NT2/D1 (cell line): ENCODE measurements at regions not wholly inside any gene's neighbourhood (a gene's known extent, or its start where the extent isn't known, plus 50 kb on each side); places are given as distances from the start of the nearest gene placed in this dataset.
"Not testable (repeated sequence)": the region's sequence is repeated elsewhere in the genome, so short reads cannot be mapped to it uniquely, and the experiment has no call there.

Experiments used
- DNase-seq: peaks from one replicate; pipeline ENCODE4 v3.0.0-alpha.2; 2011; ENCODE audit warnings: low read depth, low spot score
- H3K27me3 ChIP-seq: 2 replicates; pipeline ENCODE4 v1.6.0; 2011; ENCODE audit warnings: mild to moderate bottlenecking; ENCODE audit not compliant: insufficient read length, insufficient read depth
- H3K36me3 ChIP-seq: 2 replicates; pipeline ENCODE4 v1.6.1; 2011; ENCODE audit warnings: mild to moderate bottlenecking, low read length, mixed read lengths; ENCODE audit not compliant: insufficient read depth, insufficient read length
- H3K4me1 ChIP-seq: 2 replicates; pipeline ENCODE4 v1.5.1; 2011; ENCODE audit not compliant: insufficient read depth, insufficient read length
- H3K4me3 ChIP-seq: 2 replicates; pipeline ENCODE4 v1.5.1; 2011; ENCODE audit warnings: low read depth; ENCODE audit not compliant: insufficient read length
- H3K9ac ChIP-seq: 2 replicates; pipeline ENCODE4 v1.6.0; 2011; ENCODE audit warnings: low read depth; ENCODE audit not compliant: insufficient read length
- H3K9me3 ChIP-seq: 2 replicates; pipeline ENCODE4 v1.5.1; 2011; ENCODE audit warnings: mild to moderate bottlenecking, low read length; ENCODE audit not compliant: insufficient read depth
- SUZ12 ChIP-seq: IDR thresholded peaks from 2 replicates; pipeline ENCODE4 v1.6.1; 2011; ENCODE audit not compliant: insufficient read length, insufficient read depth; ENCODE audit errors: extremely low read depth
- YY1 ChIP-seq: IDR thresholded peaks from 2 replicates; pipeline ENCODE4 v1.6.1; 2011; ENCODE audit not compliant: insufficient read length, insufficient read depth
- ZNF274 ChIP-seq: IDR thresholded peaks from 2 replicates; pipeline ENCODE4 v1.6.1; 2011; ENCODE audit warnings: mild to moderate bottlenecking, low read depth, low read length

DNA sequence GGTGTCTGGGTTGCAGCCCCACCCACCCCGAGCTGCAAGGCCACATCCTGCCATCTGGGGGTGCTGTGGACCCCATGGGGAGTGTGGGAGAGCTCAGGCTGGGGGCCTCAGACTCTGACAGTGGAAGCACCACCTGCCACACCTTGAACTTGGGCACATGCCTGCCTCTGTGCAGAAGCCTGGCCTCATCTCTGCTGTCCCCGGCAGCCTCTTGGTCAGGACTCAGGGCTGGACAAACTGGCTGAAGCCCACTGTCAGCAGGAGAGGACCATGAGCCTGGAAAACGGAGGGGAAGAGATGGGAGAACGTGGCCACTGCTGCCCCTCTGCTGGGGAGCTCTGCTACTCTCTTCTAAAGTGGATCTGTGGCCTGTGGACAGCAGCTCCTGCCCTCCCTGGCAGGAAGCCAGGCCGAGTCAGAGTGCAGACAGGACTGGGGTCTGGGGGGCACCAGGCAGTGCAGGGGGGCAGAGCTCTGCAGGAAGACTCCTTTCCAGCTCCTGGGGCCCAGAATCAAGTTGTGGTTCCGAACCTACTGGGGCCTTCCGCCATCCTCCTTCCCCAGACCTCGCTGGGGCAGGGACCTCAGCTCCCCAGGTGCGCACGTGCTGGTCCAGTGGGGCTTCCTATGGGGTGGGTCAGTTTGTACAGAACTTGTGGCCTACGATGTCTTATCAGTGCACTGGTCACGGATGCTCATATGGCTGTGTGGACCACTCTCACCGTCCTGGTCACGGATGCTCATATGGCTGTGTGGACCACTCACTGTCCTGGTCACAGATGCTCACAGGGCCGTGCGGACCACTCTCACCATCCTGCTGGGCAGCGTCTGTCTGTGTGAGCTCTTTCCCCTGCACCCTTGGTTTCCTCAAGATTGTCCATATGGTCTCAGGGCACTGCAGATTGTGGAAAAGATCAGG lies 207.7 kb downstream of the LAT start:
- no peak for DNase-seq
- Histone ChIP-seq H3K9ac (peak overlapping the region; percentile 42), H3K27me3 (no peaks in the 10 kb centered on the region), H3K4me1 (peaks cover 10% of the 10 kb centered on the region), H3K4me3 (no peak overlapping the region), H3K36me3 (no peaks in the 10 kb centered on the region), H3K9me3 (no peaks in the 10 kb centered on the region)
- TF ChIP-seq YY1: no peak
- TF ChIP-seq SUZ12: no peak
- no peak for TF ChIP-seq ZNF274

DNA sequence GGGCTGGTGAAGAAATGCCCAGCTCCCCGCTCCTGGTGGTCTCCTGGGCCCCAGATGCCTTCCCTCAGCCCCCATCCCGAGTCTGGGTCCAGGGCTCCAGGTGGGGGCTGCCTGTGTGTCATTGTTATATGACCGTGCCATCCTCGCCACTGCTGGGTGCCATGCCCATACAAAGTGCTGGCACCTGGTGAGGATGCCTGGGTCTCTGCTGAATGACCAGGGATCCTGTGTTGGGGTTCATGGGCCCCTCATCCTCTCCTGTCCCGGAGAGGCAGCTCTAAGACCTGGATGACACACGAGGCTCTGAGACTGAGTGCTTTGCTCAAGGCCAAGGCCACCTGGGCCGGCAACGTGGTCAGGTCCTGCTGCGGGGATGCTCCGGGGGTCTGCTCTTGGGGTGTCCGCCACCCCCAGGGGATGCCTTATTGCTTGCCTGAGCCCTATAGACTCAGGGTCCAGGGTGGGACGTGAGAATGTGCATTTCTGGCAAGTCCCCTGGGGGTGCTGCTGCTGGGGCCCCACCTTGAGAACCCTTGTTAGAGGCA lies 206.9 kb downstream of the LAT start:
- H3K4me1 ChIP-seq: peaks cover 11% of the 10 kb centered on the region
- not testable (repeated sequence) for H3K27me3 ChIP-seq, H3K36me3 ChIP-seq, DNase-seq, H3K4me3 ChIP-seq, H3K9ac ChIP-seq, H3K9me3 ChIP-seq

DNA sequence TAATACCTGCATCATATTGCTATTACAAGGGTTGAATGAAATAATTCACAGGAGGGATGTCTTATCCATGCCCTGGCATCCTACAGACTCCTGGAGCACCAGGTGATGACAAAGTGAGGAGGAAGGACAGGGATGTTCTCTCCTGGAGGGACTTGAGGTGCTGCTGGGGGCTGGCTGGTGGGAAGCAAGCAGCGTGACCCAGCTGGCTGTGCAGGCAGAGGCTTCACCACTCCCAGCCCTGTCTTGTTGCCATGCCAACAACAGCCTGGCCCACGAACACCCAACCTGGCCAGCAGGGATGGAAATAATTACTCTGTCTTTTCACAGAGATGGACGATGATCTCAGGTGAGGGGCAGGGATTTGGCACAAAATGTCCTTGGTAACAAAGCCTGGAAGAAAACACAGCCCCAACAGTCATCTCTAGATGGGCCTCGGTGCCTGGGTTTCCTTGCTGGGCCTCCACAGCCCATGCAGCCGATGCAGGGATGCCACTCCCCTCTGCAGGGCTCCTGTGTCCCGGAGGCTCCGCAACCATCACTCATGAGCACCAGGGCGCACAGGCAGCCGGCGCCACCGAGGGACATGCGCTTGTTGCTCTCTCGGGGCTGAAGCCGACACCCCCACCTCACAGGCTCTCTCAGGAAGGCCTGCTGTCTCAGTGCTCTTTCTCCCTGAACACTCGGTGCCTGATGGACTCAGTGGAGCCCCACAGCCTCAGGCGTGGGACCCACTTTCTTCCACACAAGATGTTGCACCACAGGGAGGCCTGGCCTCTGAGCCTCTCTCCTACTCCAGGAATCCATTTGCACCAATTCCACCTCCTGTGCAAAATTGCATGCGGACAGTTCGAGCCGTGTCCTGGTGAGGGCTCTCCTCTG lies 205.9 kb downstream of the LAT start:
- H3K9ac ChIP-seq, DNase-seq, H3K4me3 ChIP-seq, H3K27me3 ChIP-seq, H3K36me3 ChIP-seq, H3K9me3 ChIP-seq: not testable (repeated sequence)
- H3K4me1 ChIP-seq: peaks cover 11% of the 10 kb centered on the region

DNA sequence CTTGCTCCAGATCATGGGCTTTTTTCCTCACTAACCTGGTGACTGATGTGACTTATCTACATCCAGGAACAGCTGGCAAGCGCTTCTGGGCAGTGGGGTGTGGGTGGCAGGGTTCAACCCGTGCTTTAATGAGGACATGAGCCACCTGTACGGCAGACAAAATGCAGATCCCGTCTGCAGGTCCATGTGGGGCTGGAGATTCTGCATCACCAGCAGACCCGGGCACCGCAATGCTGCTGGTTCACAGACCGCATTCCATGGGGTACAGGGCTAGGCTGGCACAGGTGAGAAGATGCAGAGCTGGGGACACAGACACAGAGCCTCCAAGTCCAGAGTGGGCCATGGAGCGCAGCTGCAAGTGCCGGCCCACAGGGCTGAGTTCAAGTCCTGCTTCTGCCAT lies 204.0 kb downstream of the LAT start:
- H3K36me3 ChIP-seq, H3K9ac ChIP-seq, DNase-seq, H3K4me3 ChIP-seq, H3K9me3 ChIP-seq, H3K27me3 ChIP-seq: not testable (repeated sequence)
- peaks cover 11% of the 10 kb centered on the region for H3K4me1 ChIP-seq

DNA sequence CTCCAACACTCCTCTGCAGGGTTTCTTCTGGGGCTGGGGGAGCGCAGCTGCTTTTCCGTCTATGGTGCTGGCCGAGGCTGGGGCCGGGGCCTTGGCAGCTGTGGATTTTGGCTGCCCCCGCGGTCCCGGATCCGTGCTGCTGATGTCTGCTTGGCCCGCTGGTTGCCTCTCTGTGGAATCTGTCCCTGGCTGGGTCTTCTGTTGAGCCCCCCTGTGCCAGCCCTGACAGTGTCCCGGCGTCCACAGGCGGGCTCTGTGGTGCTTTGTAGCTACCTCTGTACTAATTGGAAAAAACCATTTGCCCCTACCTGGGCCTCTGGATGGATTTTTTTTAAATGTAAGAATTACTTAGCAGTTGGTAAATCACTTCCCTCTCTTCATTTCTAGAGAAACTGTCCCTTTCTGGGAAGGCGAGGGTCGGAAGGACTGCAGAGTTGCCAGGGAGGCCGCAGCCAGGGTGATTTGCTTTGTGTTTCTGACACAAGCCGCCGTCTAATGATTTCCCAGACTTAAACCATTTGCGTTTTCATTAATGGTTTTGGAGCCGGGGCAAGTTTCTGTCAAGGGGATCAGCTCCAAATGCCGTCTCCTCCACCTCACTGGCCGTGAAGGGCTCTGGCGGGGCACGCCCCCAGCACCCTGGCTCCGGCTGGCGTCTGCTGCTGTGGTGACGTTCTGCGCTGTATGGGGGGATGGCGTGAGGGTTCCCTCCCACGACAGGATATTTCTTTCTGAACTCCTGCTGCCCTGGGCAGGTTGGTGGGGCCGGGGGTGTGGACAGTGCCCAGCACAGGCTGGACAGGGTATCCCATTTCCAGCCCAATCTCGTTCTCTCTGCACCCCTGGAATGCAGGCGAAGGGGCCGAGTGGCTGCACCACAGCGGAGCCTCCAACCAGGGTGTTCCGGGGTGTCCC lies 201.7 kb downstream of the LAT start:
- DNase-seq, H3K9me3 ChIP-seq, H3K4me1 ChIP-seq, H3K36me3 ChIP-seq, H3K27me3 ChIP-seq, H3K9ac ChIP-seq, H3K4me3 ChIP-seq: not testable (repeated sequence)

DNA sequence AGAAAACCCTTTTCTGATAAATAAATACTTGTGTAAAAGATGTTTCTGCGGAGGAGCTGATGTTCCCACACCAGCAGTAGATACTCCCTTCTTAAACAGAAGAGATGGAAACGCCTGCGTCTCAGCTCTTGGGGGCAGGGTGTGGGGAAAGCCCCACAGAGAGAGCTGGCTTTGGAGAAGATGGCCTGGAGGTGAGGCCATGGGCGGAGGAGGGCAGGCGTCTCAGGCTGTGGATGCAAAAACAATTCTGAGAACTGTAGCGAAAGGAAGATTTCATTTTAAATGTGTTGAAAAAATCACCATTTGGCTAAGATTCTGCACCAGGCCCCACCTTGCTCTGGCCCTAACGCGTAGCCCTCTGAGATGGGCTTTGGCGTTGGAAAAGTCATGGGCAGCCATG lies 201.0 kb downstream of the LAT start:
- H3K9ac ChIP-seq, H3K27me3 ChIP-seq, H3K4me1 ChIP-seq, H3K36me3 ChIP-seq, DNase-seq, H3K4me3 ChIP-seq, H3K9me3 ChIP-seq: not testable (repeated sequence)

DNA sequence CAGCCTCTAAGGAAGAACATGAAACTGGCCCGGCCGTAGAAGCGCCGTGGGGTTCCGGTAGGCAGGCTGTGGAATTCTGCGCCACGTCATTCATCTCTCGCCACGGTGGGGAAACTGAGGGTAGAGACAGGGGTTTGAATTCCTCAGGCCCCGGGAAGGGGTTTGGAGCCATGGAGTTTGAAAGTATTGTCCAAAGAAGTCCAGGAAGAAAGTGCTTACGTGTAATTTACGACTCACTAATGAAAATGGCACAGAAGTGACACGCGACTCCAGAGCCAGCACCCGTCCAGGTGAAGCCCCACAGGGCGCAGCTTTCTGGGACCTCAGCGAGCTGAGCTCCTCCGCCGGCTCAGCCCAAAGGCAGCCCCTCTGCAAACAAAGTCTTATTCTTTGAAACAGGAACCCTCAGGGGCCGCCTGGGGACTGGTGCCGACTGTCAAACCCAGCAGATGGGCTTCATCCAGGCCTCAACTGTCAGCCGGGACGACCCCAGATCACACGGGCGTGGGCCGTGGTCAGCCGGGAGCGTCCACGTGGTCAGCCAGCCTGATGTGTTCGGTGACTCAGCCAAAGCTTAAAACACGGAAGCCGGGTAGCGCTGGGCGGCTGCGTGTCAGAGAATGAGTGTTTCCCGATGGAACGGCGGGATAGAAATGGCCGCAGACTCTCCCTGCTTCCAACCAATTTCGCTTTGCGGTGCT lies 200.0 kb downstream of the LAT start:
- H3K4me3 ChIP-seq, H3K9me3 ChIP-seq, H3K9ac ChIP-seq, H3K4me1 ChIP-seq, DNase-seq, H3K36me3 ChIP-seq, H3K27me3 ChIP-seq: not testable (repeated sequence)

DNA sequence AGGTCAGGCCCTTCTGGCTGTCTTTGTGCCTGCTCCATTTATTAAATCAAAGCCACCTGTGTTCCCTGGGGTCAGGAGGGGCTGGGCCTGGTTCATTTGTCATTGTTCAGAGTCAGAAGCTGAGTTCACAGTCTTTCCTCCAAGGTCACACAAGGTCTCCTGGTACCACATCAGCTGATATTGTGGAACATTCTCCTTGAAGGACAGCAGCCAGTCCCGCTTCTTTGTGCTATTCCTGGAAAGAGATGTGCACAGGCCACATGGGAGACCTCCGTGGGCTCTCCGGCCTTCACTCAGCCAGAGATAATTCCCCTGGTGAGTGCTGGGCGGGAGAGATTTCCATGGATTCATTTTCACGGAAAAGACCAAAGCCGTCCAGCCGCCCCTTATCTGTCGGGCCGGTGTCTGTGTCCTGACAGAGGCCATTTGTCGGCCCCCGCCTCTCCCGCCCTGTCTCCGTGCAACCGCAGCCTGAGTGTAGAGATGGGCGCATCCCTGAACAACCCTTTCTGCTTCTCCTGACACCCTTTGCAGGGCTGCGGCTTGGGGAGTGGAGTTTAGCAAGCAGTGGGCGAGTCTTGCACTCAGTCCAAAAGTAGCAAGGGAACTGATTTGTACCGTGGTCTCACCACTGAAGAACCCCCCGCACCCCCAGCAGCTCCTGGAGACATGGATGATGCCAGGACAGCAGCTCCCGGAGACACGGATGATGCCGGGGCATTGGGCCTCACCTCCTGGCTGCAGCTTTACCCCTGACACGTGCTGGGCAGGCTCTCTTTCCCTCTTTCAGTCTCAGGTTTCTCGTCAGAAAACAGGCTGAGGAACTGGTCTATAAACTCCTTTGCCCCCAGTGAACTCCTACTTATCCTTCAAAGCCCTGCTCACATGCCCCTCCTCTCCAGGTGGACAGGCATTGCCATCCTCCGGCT lies 198.4 kb downstream of the LAT start:
- DNase-seq, H3K9me3 ChIP-seq, H3K27me3 ChIP-seq, H3K4me3 ChIP-seq, H3K4me1 ChIP-seq, H3K36me3 ChIP-seq, H3K9ac ChIP-seq: not testable (repeated sequence)
